Fibroblast of mammary gland (primary cell): ENCODE measurements at regions not wholly inside any gene's neighbourhood (a gene's known extent, or its start where the extent isn't known, plus 50 kb on each side); places are given as distances from the start of the nearest gene placed in this dataset.

Source experiments
- DNase-seq: peaks from one replicate; pipeline ENCODE4 v3.0.0-alpha.2; 2010; ENCODE audit warnings: low read depth
- H3K4me3 ChIP-seq: 2 replicates; pipeline ENCODE4 v1.5.1; 2011; ENCODE audit warnings: low read depth, mild to moderate bottlenecking, low read length, moderate library complexity; ENCODE audit not compliant: control insufficient read depth
- TF ChIP-seq, protein P1 (sequence below): conservative IDR thresholded peaks from 2 replicates; pipeline ENCODE4 v1.5.1; 2011; ENCODE audit warnings: low read depth, low read length, inconsistent platforms; ENCODE audit not compliant: control insufficient read depth, insufficient read depth

DNA sequence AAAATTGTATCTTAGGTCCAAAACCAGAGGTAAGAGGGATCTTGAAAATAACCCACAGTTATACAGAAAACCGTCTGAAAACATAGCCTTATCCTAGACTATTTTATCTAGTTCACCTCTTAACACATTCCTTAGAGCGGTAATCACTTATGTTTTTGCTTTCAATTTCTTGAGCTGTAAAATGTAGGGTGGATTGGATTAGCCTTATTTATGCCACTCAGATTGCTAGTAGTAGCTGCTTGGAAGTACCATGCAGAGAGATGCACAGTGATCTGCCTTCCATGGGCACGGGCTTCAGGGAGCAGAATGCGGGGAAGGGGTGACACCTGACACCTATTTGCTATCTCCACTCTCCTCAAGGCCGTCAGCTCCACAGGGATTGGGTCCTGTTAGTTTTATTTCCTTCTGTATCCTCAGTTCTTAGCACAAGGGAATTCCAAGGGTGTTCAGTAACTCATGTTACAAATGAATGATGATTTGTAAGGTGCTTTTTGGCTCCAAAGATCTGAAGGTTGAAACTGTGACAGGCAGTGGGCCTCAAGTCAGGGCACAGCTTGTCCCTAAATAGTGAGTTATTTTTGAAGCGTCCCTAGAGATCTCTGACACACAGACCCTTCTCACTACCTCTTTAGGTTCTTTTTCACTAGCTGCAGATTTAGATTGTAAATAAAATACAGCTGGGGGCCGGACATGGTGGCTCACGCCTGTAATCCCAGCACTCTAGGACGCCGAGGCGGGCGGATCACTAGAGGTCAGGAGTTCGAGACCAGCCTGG lies 64.0 kb upstream of the PMAIP1 start:
- H3K4me3 ChIP-seq, result no peak overlapping the region
- TF ChIP-seq, protein P1, sequence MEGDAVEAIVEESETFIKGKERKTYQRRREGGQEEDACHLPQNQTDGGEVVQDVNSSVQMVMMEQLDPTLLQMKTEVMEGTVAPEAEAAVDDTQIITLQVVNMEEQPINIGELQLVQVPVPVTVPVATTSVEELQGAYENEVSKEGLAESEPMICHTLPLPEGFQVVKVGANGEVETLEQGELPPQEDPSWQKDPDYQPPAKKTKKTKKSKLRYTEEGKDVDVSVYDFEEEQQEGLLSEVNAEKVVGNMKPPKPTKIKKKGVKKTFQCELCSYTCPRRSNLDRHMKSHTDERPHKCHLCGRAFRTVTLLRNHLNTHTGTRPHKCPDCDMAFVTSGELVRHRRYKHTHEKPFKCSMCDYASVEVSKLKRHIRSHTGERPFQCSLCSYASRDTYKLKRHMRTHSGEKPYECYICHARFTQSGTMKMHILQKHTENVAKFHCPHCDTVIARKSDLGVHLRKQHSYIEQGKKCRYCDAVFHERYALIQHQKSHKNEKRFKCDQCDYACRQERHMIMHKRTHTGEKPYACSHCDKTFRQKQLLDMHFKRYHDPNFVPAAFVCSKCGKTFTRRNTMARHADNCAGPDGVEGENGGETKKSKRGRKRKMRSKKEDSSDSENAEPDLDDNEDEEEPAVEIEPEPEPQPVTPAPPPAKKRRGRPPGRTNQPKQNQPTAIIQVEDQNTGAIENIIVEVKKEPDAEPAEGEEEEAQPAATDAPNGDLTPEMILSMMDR, result no peak
- DNase-seq, result no peak

DNA sequence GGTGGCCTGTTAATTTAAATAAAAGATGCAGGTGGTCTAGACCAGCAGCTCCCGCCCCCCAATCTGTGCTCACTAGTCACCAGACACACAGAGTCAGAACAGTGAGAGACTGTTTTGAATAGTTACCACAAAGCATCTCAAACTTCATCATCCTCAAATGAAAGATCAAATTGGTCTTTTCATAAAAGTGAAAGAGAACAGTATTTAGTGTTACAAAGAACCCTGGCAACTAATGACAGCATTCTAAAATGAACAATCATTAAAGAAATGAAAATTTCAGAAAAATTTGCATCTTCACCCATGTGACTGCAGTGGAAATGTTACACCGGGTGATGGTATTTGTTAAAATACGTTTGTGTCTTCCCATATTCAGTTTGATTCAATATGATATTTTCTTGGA lies 65.5 kb upstream of the PMAIP1 start:
- TF ChIP-seq, protein P1, result no peak
- no peak overlapping the region for H3K4me3 ChIP-seq
- DNase-seq, result no peak

DNA sequence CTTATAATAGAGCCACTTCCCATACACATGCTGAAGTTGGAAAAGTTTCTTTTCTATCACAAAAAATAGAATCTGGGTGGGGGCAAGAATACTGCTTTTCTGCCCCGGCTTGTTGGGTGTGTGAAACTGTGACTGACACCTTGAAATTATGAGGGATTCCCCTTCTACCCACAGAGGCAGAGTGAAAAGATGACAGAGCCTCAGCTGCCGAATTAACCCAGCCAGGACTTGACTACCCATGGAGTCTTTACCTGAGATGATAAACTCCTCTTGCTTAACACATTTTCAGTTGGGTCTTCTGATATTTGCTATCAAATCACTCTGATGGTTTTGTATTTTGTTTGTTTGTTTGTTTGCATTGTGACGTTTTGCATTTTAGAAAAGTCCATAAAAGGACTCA lies 66.0 kb upstream of the PMAIP1 start:
- TF ChIP-seq, protein P1, result no peak
- no peak for DNase-seq
- no peak overlapping the region for H3K4me3 ChIP-seq

DNA sequence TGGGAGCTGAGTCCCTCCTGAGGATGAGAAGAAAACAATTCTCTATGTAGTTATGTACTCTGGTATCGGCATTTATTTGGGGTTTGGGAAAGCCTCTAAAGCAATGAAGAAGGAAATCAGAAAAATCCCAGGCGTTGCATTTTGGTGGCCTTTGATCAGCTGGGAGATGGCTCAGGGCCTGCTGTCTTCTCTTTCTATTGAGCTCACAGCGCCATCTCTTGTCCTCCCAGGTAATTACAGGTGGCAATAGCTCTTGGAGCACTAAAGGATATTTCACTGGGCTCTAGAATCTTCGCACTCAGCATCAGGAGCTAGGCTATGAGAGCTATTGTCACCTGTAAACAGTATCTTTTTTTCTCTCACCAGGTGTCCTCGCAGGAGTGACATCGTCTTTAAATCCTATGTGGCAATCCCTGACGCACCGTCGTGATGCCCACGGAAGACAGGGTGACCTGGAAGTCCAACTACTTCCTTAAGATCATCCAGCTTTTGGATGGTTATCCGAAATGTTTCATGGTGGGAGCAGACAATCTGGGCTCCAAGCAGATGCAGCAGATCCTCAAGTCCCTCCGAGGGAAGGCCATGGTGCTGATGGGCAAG lies 76.1 kb upstream of the PMAIP1 start:
- DNase-seq, result peak; percentile 85
- TF ChIP-seq, protein P1, result peak; percentile 95
- H3K4me3 ChIP-seq, result no peak overlapping the region

DNA sequence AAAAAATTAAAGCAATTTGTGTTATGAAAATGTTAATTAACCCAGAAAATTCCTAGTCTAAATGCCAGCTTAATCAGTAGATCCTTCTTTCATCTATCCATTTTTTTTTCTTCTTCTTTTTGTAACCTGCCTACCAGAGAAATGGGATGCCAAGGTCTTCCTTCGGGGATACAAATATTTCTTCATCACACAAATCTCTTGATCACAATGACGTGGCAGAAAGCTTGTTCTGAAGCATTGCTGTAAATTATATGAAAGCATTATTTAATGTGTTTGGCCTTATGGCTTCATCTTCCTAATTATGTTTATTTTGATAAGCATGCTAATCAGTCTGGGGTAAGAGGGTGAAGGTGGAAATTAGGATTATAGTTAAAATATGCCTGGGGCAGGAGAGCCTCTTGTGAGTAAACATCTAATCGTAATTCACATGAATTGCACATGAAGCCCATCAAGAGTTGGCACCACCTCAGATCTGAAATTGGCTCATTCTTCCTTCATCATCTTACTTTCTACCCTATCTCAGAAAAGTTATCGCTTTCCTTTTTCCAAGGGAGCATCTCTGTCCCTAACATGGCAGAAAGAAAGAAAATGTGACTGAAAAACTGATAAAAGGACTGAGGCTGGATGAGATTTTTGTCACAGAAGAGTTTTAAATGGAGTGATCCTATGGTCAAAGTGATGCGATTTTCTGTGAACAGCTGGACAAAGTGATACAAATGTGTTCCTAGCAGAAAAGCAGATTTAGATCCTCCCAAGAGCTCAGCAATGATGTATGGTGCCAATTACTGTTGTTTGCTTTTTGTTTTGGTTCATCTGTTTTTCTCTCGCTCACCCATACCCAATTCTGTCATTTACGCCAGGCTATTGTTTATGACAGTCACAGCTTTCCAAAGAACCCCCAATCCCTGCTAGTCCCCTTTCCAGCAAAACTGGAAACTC lies 76.9 kb upstream of the PMAIP1 start:
- DNase-seq, result peak; percentile 29
- H3K4me3 ChIP-seq, result no peak overlapping the region
- TF ChIP-seq, protein P1, result no peak

DNA sequence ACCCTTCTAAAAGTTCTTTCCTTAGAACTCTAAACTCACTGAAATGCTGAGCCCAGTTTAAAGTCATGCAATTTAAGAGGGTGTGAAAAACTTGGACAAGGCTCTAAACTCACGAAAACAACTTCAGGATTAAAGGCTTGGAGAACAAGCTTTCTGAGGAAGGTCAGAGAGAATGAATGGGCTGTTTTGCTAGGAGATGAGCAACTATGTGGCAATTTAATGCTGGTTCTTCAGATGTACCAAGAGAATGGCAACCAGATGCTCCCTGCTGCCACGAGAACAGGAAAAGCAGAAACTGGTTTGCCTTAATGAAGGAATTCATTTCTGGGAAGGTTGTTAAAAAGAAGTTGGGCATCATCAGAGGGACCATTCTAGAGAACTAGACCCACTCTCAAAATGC lies 77.8 kb upstream of the PMAIP1 start:
- DNase-seq, result peak; percentile 79
- TF ChIP-seq, protein P1, result no peak
- no peak overlapping the region for H3K4me3 ChIP-seq
